Rectal smooth muscle tissue (tissue), 1 donor: ENCODE measurements at regions not wholly inside any gene's neighbourhood (a gene's known extent, or its start where the extent isn't known, plus 50 kb on each side); places are given as distances from the start of the nearest gene placed in this dataset.
"Not testable (repeated sequence)": the region's sequence is repeated elsewhere in the genome, so short reads cannot be mapped to it uniquely, and the experiment has no call there.

Experiments
- H3K27ac ChIP-seq: one replicate; pipeline ENCODE4 v1.7.0; 2013; ENCODE audit warnings: low read depth, low read length, inconsistent platforms
- H3K27me3 ChIP-seq: one replicate; pipeline ENCODE4 v1.7.0; 2013; ENCODE audit warnings: low read length; ENCODE audit not compliant: control insufficient read depth, insufficient read depth
- H3K36me3 ChIP-seq: one replicate; pipeline ENCODE4 v1.7.0; 2013; ENCODE audit warnings: low read length; ENCODE audit not compliant: control insufficient read depth, insufficient read depth
- H3K4me1 ChIP-seq: one replicate; pipeline ENCODE4 v1.7.0; 2013; ENCODE audit warnings: low read length; ENCODE audit not compliant: control insufficient read depth, insufficient read depth
- H3K4me3 ChIP-seq: one replicate; pipeline ENCODE4 v1.7.0; 2013; ENCODE audit warnings: low read length
- H3K9ac ChIP-seq: one replicate; pipeline ENCODE4 v1.7.0; 2013; ENCODE audit warnings: low read length

GRCh38 chr16:29135098-29135497, 150.2 kb downstream of the LAT start:
- not testable (repeated sequence) for H3K4me3 ChIP-seq, H3K27me3 ChIP-seq

GRCh38 chr16:29133681-29134430, 149.0 kb downstream of the LAT start:
- H3K36me3 ChIP-seq, H3K27ac ChIP-seq, H3K4me1 ChIP-seq, H3K27me3 ChIP-seq, H3K9ac ChIP-seq, H3K4me3 ChIP-seq: not testable (repeated sequence)

More at GRCh38 chr16:29135098-29135497, 150.2 kb downstream of the LAT start:
- H3K9ac ChIP-seq, H3K27ac ChIP-seq, H3K4me1 ChIP-seq, H3K36me3 ChIP-seq: not testable (repeated sequence)

GRCh38 chr16:29132869-29133268, 148.0 kb downstream of the LAT start:
- H3K36me3 ChIP-seq, H3K27ac ChIP-seq, H3K27me3 ChIP-seq, H3K4me3 ChIP-seq, H3K4me1 ChIP-seq, H3K9ac ChIP-seq: not testable (repeated sequence)

- not testable (repeated sequence) for H3K27me3 ChIP-seq, H3K27ac ChIP-seq, H3K36me3 ChIP-seq, H3K4me1 ChIP-seq, H3K9ac ChIP-seq, H3K4me3 ChIP-seq
Measured at GRCh38 chr16:29132444-29132843, 147.6 kb downstream of the LAT start.

GRCh38 chr16:29130901-29131851, 146.3 kb downstream of the LAT start:
- not testable (repeated sequence) for H3K9ac ChIP-seq

DNA sequence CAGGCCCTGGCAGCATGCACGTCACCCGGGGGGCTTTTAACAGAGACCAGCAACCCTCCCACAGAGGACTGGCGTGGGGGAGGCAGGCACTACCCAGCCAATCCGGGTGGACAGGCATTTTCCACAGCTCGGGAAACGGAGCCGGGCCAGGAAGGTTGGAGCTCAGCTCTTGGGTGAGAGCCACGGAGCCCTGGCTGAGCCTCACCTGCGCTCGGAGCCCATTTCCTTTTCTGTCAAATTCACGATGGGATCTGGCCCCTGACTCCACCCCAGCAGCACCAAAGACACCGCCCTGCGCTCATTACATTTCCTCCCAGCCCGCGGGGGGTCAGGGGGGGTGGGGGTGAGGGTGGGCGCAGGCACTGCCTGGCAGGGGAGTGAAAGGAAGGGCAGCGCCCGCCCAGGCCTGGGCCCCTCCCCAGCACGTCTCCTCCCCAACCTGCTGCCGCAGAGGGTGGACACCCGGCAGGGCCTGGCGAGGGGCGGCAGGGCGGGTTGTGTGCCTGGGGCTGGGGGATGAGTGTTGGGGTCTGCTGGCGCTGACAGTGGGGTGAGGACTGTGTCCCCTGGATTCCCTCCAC, 145.4 kb downstream of the LAT start:
- not testable (repeated sequence) for H3K36me3 ChIP-seq, H3K27ac ChIP-seq, H3K27me3 ChIP-seq, H3K4me3 ChIP-seq, H3K9ac ChIP-seq, H3K4me1 ChIP-seq

More at GRCh38 chr16:29130901-29131851, 146.3 kb downstream of the LAT start:
- H3K27ac ChIP-seq, H3K36me3 ChIP-seq, H3K27me3 ChIP-seq, H3K4me3 ChIP-seq, H3K4me1 ChIP-seq: not testable (repeated sequence)

DNA sequence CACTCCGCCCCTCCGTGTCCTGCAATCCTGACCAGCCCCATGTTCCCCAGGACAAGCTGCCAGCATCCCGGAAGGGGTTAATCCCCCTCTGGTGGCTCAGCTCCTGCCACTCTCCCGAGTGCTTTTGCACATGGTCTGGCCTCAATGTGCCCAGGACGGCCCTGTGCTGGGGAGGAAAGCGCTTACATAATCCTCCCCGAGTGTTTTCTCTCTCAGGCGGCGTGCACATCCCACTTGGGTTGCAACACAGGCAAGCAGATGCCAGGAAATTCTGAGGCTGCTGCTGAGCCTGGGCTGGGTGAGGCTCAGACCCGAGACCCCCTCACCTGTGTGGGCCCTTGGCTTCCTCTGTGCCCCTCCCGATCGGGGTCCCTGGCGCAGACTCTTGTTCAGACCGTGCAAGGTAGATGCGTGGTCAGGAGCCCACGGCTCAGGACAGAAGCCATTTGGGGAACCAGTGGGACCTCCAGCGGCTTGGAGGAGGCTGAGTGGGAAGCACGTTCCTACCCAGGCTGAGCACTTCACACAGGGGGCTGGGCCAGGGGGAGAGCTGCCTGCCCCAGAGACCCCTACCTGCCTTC, 144.7 kb downstream of the LAT start:
- not testable (repeated sequence) for H3K36me3 ChIP-seq, H3K27me3 ChIP-seq, H3K4me3 ChIP-seq, H3K27ac ChIP-seq, H3K9ac ChIP-seq, H3K4me1 ChIP-seq

DNA sequence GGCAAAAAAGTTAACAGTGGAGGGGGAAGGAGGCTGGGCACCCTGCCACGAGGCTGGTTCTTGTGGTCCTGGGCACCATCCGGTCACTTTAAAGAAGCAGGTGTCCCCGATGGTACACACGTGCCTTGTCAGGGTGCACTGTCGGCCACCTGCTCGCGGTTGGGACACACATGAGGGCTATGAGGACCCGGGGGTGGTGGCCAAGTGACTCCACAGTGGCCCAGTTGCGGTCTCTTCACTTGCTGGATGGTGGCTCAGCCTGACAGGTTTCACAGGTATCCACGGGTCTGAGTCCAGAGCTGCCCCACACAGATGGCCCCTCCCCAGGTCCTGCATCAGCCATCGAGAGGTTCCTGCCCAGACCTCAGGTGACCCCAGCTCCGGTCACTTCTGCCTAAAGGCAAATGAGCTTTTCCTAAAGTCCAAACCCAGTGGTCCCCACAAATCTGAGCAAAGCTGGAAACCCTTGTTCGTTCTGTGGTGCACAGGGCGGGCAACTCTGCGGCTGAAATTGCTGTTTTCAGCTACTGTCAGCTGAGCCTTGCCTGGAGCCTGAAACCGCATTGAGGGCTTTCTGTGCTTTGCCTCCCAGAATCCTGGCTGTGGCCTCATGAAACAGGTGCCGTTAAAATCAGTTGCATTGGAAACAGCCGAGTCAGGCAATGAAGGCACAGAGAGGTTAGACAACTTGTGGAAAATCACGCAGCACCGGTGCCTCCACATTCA, 144.0 kb downstream of the LAT start:
- H3K4me3 ChIP-seq, H3K27me3 ChIP-seq, H3K27ac ChIP-seq, H3K4me1 ChIP-seq, H3K9ac ChIP-seq, H3K36me3 ChIP-seq: not testable (repeated sequence)

GRCh38 chr16:29127806-29128420, 143.1 kb downstream of the LAT start:
- H3K4me3 ChIP-seq, H3K36me3 ChIP-seq, H3K9ac ChIP-seq, H3K27me3 ChIP-seq, H3K4me1 ChIP-seq, H3K27ac ChIP-seq: not testable (repeated sequence)

DNA sequence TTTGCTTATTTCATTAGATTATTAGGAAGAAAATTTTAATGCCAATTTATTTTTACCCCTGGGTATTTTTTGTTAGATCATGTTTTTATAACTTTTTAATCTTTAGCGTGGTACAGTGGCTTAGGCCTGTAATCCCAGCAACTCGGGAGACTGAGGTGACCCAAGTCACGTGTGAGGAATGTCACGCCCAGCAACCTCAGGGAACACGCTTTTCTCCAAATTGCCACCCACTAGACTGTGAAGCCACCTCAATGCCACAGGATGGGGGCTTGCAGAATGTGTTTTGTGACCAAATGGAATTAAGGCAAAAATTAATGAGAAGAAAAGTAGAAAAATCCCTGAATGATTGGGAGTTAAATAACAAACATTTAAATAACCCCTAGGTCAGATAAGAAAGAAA, 141.8 kb downstream of the LAT start:
- H3K4me3 ChIP-seq = no peak overlapping the region
- H3K4me1 ChIP-seq = no peaks in the 10 kb centered on the region
- no peaks in the 10 kb centered on the region for H3K27me3 ChIP-seq
- no peak overlapping the region for H3K9ac ChIP-seq
- no peaks in the 10 kb centered on the region for H3K36me3 ChIP-seq
- H3K27ac ChIP-seq = no peak overlapping the region

- no peaks in the 10 kb centered on the region for H3K36me3 ChIP-seq
- no peak overlapping the region for H3K4me3 ChIP-seq
- no peaks in the 10 kb centered on the region for H3K4me1 ChIP-seq
- no peaks in the 10 kb centered on the region for H3K27me3 ChIP-seq
- H3K27ac ChIP-seq = no peak overlapping the region
- no peak overlapping the region for H3K9ac ChIP-seq
Measured at GRCh38 chr16:29126057-29126494, 141.2 kb downstream of the LAT start.
